Motor neuron (in vitro differentiated cells): ENCODE measurements at regions not wholly inside any gene's neighbourhood (a gene's known extent, or its start where the extent isn't known, plus 50 kb on each side); places are given as distances from the start of the nearest gene placed in this dataset.
"Not testable (repeated sequence)": the region's sequence is repeated elsewhere in the genome, so short reads cannot be mapped to it uniquely, and the experiment has no call there.

ENCODE experiments used
- ATAC-seq, 8 experiments: fragments of 200-7000 bp; cut with Tn5 transposase; replicated peaks in 6 of 8; 2 replicates each; pipeline ENCODE4 v1.8.0; 2021; ENCODE audit warnings: mild to moderate bottlenecking in 8 of 8, moderate library complexity in 8 of 8
- H3K27ac ChIP-seq, 2 donors: fragments of 250-450 bp; sonication (Bioruptor Pico); 2 replicates each; pipeline ENCODE4 v1.9.0; 2021; ENCODE audit warnings: antibody characterized with exemption in 2 of 2, mild to moderate bottlenecking in 2 of 2, moderate library complexity in 1 of 2
- H3K4me1 ChIP-seq, 2 donors: fragments of 250-450 bp; sonication (Bioruptor Pico); replicated peaks in 1 of 2; 2 replicates each; pipeline ENCODE4 v1.6.1; 2021; ENCODE audit warnings: antibody characterized with exemption in 2 of 2, mild to moderate bottlenecking in 2 of 2, moderate library complexity in 1 of 2
- H3K4me3 ChIP-seq, 5 donors: fragments of 250-450 bp; sonication (Bioruptor Pico); 2 replicates each; pipeline ENCODE4 v1.9.0; 2021; ENCODE audit warnings: antibody characterized with exemption in 5 of 5, mild to moderate bottlenecking in 5 of 5, moderate library complexity in 4 of 5
- WGBS, 10 experiments: fragments of 450-650 bp; shearing (Covaris generic); methylation state at CpG; one replicate each; pipeline ENCODE4 v1.0.0; 2022; 5-methylcytosine and 5-hydroxymethylcytosine counted together
- in situ Hi-C, 9 experiments: fragments of 400-800 bp; cut with MboI; loops; one replicate each; pipeline ENCODE4 v1.15.0; 2021; ENCODE audit warnings: low sequenced_read_pairs in 9 of 9, low pct_unique_long_range_greater_than_20kb in 2 of 9; ENCODE audit not compliant: unreplicated experiment in 9 of 9

DNA sequence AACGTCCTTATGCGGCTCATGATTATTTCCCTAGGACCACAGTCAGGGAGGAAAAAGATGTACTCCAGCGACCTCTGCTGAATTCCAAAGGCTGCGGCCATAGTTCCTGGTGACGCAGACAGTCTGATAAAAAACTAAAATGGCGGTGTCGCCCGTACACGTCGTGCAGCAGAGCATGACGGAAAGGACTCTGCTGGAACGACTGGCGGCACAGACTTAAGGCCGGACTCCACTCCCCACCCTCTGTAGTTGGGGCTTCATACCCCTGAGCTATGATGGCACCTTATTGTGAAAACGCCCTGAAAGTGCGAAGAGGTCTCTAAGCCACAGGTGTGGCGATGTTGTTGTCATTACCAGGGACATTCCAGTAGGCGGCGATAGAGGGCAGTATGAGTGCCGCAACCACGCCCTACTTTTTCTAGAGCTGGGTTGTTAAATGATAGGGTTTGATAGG, 90.0 kb upstream of the EDA2R start:
- Histone ChIP-seq H3K27ac (peak overlapping the region; percentile 84 to 91), H3K4me1 (no peaks in the 10 kb centered on the region), H3K4me3 (peak overlapping the region; percentile 35 to 54 (median 46))
- WGBS, 10 experiments = 0 to 34% (median 9%) methylated on average over 1 to 16 of the region's 21 CpGs; no CpG with 5 or more reads in 5 of the 10 experiments
- in situ Hi-C loops = no loop called here
- ATAC-seq = peak; percentile 95 to 99 (median 97)

GRCh38 chrX:66717926-66718325, 79.0 kb upstream of the EDA2R start:
- in situ Hi-C loops = no loop called here
- 8 to 100% (median 36%) methylated on average over 1 to 3 of the region's 3 CpGs; no CpG with 5 or more reads in 4 of the 10 experiments for WGBS, 10 experiments
- Histone ChIP-seq H3K27ac (no peak overlapping the region), H3K4me1 (no peaks in the 10 kb centered on the region), H3K4me3 (no peak overlapping the region)
- ATAC-seq = no peak

DNA sequence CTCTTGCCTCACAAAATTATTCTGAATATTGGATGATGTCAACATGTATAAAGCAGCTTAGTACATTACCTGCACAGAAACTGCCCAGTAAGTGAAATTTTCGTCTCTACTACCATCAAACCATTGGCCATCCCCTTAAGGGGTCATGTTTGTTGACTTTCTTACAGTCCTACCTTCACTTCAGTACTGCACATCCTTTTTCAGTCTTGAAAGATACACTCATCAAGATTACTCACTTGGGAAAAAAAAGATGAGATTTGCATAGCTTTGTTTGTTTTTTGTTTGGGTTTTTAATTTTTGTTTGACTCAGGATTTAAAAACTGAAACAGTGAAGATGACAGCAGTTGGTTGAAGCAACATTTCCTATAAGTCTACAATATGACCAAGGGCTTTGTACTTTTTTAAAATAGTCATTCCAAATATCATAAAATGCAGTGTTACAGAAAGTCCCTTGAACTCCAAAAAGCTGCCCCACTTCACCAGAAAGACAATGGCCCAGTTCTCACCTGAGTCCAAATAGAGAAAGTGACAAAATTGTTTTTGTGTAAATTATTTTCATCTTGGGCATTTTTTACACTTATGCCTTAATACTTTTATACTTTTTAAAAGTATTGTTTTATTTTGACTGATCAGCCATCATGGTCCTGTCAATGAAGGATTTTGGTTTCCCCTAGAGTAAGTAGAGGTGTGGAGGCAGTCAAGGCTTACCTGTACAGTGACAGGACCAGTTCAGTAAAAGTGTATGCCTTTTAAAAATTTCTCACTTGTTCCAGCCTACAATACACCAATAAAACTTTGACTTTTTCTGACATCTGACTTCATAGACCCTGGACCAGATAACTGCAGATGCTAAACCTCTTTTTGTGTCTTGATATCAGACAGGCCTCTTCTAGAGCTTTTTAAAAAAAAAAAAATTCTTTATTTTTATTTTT, 59.7 kb upstream of the EDA2R start:
- ATAC-seq = no peak

DNA sequence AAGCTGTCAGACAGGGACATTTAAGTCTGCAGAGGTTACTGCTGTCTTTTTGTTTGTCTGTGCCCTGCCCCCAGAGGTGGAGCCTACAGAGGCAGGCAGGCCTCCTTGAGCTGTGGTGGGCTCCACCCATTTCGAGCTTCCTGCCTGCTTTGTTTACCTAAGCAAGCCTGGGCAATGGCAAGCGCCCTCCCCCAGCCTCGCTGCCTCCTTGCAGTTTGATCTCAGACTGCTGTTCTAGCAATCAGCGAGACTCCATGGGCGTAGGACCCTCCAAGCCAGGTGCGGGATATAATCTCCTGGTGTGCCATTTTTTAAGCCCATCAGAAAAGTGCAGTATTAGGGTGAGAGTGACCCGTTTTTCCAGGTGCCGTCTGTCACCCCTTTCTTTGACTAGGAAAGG, 53.6 kb upstream of the EDA2R start:
- H3K4me1 ChIP-seq, ATAC-seq, H3K27ac ChIP-seq, in situ Hi-C loops, H3K4me3 ChIP-seq: not testable (repeated sequence)
- WGBS, 10 experiments = no CpG with 5 or more reads among the region's 8 CpGs

More for the DNA sequence above, 59.7 kb upstream of the EDA2R start:
- no peak overlapping the region for H3K27ac ChIP-seq
- 0 to 40% (median 33%) methylated on average over 1 of the region's 1 CpG; no CpG with 5 or more reads in 7 of the 10 experiments for WGBS, 10 experiments
- in situ Hi-C loops = no loop called here
- H3K4me1 ChIP-seq = no peaks in the 10 kb centered on the region
- no peak overlapping the region for H3K4me3 ChIP-seq
